Mesothelial cell of epicardium (in vitro differentiated cells): ENCODE measurements at regions not wholly inside any gene's neighbourhood (a gene's known extent, or its start where the extent isn't known, plus 50 kb on each side); places are given as distances from the start of the nearest gene placed in this dataset.

Experiments
- DNase-seq, 2 experiments: peaks; one replicate each; pipeline ENCODE4 v3.0.0; 2021; ENCODE audit warnings: low spot score in 2 of 2; ENCODE audit not compliant: unreplicated experiment in 2 of 2
- H3K27ac Mint-ChIP-seq: 2 replicates; pipeline ENCODE4 v1.8.0; 2021; ENCODE audit warnings: mixed read lengths
- H3K27me3 Mint-ChIP-seq: 2 replicates; pipeline ENCODE4 v1.8.0; 2021; ENCODE audit warnings: low read depth, mixed read lengths
- H3K36me3 Mint-ChIP-seq: 2 replicates; pipeline ENCODE4 v1.8.0; 2021; ENCODE audit warnings: mixed read lengths
- H3K4me1 Mint-ChIP-seq: 2 replicates; pipeline ENCODE4 v1.8.0; 2021; ENCODE audit warnings: mixed read lengths
- H3K4me3 Mint-ChIP-seq: 2 replicates; pipeline ENCODE4 v1.8.0; 2021; ENCODE audit warnings: mild to moderate bottlenecking, moderate library complexity, mixed read lengths
- H3K9me3 Mint-ChIP-seq: 2 replicates; pipeline ENCODE4 v1.8.0; 2021; ENCODE audit warnings: mixed read lengths
- CTCF ChIP-seq: fragments of 200-600 bp; sonication (generic); IDR thresholded peaks from one replicate; pipeline ENCODE4 v1.5.0; 2021; ENCODE audit warnings: antibody characterized with exemption; ENCODE audit not compliant: unreplicated experiment

- DNase-seq, result no peak
- H3K4me3 Mint-ChIP-seq, result no peak overlapping the region
- peaks cover 3% of the 10 kb centered on the region for H3K36me3 Mint-ChIP-seq
- peaks cover 12% of the 10 kb centered on the region for H3K9me3 Mint-ChIP-seq
- H3K4me1 Mint-ChIP-seq, result no peaks in the 10 kb centered on the region
- H3K27ac Mint-ChIP-seq, result no peak overlapping the region
- no peaks in the 10 kb centered on the region for H3K27me3 Mint-ChIP-seq
- no peak for TF ChIP-seq CTCF
Observed at GRCh38 chr2:15834381-15835031, 105.8 kb upstream of the MYCN start.

GRCh38 chr2:15835991-15836688, 104.2 kb upstream of the MYCN start:
- TF ChIP-seq CTCF, result no peak
- H3K4me1 Mint-ChIP-seq, result no peaks in the 10 kb centered on the region
- H3K9me3 Mint-ChIP-seq, result peaks cover 12% of the 10 kb centered on the region
- no peaks in the 10 kb centered on the region for H3K27me3 Mint-ChIP-seq
- H3K27ac Mint-ChIP-seq, result no peak overlapping the region
- no peak for DNase-seq
- peaks cover 3% of the 10 kb centered on the region for H3K36me3 Mint-ChIP-seq
- H3K4me3 Mint-ChIP-seq, result no peak overlapping the region

DNA sequence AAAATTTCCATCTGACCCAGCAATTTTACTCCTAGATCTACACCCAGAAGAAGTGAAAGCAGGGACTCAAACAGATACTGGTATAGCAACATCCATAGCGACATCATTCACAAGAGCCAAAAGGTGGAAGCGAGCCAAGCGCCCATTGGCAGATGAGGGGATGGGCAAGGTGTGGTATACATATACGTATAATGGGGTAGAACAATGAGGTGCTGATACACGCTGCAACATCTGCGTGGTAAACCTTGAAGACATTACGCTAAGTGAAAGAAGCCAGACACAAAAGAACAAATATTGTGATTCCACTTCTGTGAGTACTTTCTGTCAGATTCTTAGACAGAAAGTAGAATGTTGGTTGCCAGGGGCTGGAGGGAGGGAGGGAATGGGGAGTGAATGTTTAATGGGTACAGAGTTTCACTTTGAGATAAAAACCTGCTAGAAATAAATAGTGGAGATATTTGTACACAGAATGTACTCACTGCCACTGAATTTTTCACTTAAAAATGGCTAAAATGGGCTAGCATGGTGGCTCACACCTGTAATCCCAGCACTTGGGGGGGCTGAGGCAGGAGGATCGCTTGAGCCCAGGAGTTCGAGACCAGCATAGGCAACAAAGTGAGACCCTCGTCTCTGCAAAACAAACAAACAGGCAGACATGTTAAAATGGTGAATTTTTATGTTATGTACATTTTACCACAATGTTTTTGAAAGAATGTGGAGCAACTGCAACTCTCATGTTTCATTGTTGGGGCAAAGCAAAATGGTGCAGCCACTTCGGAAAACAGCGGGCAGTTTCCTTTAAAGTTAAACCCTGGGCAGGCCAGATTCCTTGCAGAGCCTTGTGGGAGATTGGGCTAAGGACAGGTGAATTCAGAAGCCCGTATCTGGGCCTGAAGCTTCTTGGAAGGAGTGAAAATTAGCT, 103.4 kb upstream of the MYCN start:
- DNase-seq, result no peak
- H3K27me3 Mint-ChIP-seq, result no peaks in the 10 kb centered on the region
- peaks cover 3% of the 10 kb centered on the region for H3K36me3 Mint-ChIP-seq
- TF ChIP-seq CTCF, result no peak
- peaks cover 2% of the 10 kb centered on the region for H3K4me1 Mint-ChIP-seq
- H3K27ac Mint-ChIP-seq, result no peak overlapping the region
- H3K9me3 Mint-ChIP-seq, result peaks cover 12% of the 10 kb centered on the region
- H3K4me3 Mint-ChIP-seq, result no peak overlapping the region

- Mint-ChIP-seq H3K27me3 (no peaks in the 10 kb centered on the region), H3K36me3 (peaks cover 3% of the 10 kb centered on the region), H3K9me3 (peaks cover 12% of the 10 kb centered on the region), H3K4me3 (no peak overlapping the region), H3K27ac (no peak overlapping the region), H3K4me1 (peaks cover 15% of the 10 kb centered on the region)
- DNase-seq, result no peak
- TF ChIP-seq CTCF, result no peak
Observed at GRCh38 chr2:15838481-15839090, 101.8 kb upstream of the MYCN start.

DNA sequence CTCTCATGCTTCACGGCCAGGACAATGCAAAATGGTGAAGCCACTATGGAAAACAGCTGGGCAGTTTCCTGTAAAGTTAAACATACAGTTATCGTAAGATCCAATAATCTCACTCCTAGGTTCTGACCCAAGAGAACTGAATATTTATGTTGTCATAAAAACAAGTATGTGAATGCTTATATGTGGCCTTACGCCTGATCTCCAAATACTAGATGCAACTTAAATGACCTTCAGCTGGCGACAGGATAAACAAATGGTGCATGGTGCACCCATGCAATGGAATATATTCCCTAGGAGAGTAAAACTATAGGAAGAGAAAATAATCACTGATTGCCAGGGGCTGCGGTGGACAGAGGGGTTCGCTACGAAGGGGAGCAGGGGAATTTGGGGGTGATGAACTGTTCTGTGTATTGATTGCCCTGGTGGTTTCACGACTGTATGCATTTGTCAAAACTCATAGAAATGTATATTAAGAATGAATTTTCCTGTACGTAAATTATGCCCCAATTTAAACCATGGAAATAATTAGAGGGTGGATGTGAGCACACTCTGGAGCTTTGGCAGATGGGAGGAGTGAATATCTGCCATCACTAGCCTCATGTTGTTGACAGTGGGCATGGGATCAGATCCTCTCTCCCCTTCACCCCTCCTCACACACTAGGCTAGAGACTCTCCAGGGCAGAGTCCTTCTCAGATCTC, 100.8 kb upstream of the MYCN start:
- peaks cover 19% of the 10 kb centered on the region for H3K4me1 Mint-ChIP-seq
- TF ChIP-seq CTCF, result no peak
- H3K27ac Mint-ChIP-seq, result no peak overlapping the region
- H3K9me3 Mint-ChIP-seq, result peaks cover 8% of the 10 kb centered on the region
- DNase-seq, result no peak
- no peaks in the 10 kb centered on the region for H3K27me3 Mint-ChIP-seq
- H3K4me3 Mint-ChIP-seq, result no peak overlapping the region
- H3K36me3 Mint-ChIP-seq, result peaks cover 3% of the 10 kb centered on the region
